ENCODE measurements at regions not wholly inside any gene's neighbourhood (a gene's known extent, or its start where the extent isn't known, plus 50 kb on each side); places are given as distances from the start of the nearest gene placed in this dataset.
A peak's percentile ranks its signal among the peaks of the same experiment; 100 is the strongest.

DNA sequence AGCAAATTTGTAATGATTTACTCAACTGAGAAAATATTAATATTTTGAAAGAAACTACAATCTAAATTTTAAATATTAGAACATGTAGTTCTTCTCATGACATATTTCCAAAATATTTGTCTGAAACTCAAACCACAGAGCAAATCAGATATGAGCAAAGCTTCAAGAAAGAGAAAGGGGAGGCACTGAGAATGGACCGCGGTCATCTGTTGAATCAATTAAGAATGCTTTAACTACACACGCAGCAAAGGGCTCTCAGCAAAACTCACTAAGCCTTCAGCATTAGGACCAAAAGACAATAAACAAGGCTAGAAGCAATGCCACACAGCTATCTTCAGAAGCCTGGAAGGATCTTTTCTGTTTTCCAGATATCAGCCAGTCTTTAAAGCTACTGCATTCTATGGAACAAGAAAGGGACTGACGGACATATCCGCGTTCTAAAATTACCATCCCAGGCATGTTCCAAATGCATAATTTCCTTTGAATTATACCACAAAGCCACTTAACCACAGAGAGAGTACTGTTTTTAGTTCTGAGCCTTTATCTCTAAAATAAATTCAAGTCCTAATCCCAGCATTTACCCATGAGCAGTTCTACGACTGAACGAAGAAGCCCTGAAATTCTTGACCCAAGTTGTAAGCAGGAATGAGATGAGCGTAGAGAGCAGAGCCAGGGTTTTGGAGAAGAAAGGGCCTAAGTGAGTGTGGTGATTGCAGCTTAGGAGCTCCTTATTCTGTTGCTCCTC is 513.5 kb downstream of the AGTPBP1 start:
- DNase-seq (ENCODE audit: low read depth) = no peak
- no peak overlapping the region for H3K4me3 ChIP-seq (ENCODE audit: low read depth, low read length)
- TF ChIP-seq, protein P1, sequence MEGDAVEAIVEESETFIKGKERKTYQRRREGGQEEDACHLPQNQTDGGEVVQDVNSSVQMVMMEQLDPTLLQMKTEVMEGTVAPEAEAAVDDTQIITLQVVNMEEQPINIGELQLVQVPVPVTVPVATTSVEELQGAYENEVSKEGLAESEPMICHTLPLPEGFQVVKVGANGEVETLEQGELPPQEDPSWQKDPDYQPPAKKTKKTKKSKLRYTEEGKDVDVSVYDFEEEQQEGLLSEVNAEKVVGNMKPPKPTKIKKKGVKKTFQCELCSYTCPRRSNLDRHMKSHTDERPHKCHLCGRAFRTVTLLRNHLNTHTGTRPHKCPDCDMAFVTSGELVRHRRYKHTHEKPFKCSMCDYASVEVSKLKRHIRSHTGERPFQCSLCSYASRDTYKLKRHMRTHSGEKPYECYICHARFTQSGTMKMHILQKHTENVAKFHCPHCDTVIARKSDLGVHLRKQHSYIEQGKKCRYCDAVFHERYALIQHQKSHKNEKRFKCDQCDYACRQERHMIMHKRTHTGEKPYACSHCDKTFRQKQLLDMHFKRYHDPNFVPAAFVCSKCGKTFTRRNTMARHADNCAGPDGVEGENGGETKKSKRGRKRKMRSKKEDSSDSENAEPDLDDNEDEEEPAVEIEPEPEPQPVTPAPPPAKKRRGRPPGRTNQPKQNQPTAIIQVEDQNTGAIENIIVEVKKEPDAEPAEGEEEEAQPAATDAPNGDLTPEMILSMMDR (conservative IDR thresholded peaks at IDR 0.05; ENCODE audit: low read depth, low read length) = no peak

DNA sequence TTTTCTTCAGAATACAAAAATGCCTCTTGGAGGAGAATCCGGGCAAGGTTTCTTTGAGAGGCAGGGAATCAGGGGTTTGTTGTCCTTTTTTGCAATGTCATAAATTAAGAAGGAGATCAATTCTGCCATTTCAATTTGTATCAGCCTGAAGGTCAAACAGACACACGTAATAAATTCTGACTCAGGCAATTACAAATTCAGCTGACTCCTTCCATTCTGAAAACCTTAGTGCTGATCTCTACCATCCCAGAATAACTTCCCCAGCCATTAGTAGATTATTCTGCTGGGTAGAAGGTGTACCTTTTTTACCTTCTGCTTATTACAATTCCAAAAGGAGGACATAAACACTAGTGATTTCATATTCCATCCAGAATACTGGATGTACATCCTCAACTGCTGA is 516.6 kb downstream of the AGTPBP1 start:
- TF ChIP-seq, protein P1 (conservative IDR thresholded peaks at IDR 0.05; ENCODE audit: low read depth, low read length) = no peak
- no peak for DNase-seq (ENCODE audit: low read depth)
- no peak overlapping the region for H3K4me3 ChIP-seq (ENCODE audit: low read depth, low read length)

DNA sequence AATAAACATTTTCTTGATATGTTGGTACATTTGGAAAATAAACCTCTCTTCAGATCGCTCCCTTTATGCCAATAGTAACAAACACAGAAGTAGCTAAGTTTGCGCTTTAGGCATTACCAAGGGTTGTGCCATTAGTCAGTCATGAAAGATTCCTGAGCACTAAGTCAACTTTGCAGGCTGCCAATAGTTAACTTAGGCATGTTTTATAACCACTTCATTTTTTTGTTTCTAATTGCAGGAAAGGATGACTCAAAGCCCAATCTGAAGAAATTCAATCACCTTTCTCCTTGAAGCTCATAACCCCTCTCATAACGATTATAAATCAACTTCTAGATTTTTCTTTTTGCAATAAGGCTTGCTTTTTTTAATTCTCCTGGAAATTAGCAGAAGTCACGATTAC is 517.0 kb downstream of the AGTPBP1 start:
- H3K4me3 ChIP-seq (ENCODE audit: low read depth, low read length) = no peak overlapping the region
- peak; percentile 3 for DNase-seq (ENCODE audit: low read depth)
- TF ChIP-seq, protein P1 (conservative IDR thresholded peaks at IDR 0.05; ENCODE audit: low read depth, low read length) = no peak

DNA sequence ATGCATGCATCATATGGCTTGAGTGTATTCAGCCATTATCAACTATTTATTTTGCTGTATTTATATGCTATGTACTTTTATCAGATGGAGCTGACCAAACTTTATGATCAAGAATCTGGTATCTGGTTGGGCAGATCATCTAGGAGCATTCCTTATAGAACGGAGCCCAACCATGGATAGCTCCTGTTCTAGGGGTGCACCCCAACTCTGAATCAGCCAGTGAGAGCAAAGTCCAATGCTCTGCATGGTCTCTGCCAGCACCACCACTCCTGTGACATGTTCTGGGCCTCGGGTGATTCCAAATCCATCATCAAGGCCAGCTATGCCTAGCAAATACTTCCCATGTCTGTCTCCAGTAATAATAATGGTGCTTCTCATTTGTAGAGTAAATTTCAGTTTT is 517.5 kb downstream of the AGTPBP1 start:
- no peak overlapping the region for H3K4me3 ChIP-seq (ENCODE audit: low read depth, low read length)
- TF ChIP-seq, protein P1 (conservative IDR thresholded peaks at IDR 0.05; ENCODE audit: low read depth, low read length) = no peak

DNA sequence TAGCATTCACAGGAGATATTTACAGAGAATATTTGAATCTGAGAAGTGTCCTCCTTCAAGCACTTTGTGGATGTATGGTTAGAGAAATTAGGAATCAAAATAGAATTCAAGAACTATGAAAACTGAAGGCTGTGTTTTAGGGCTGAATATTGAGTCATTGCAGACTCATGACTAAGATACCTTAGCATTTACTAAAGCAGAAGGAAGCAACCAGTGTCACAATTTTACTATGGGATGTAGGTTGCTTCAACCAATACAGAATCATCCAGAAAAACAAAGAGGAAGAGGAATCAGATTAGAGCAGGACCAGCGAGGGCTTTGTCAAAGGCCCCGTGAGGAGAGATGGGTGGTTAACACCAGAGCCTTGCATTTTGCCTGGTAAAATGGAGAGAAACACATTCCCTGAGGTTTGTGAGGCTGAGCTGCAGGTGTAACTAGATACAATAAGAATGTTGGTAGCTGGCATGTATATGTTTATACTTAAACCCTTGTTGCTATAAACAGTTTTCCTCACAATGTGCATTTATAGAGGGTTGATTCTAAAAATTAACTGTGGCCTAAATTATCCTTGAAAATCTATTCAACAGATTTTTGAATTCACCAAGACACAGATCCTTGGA is 518.1 kb downstream of the AGTPBP1 start:
- TF ChIP-seq, protein P1 (conservative IDR thresholded peaks at IDR 0.05; ENCODE audit: low read depth, low read length) = no peak
- H3K4me3 ChIP-seq (ENCODE audit: low read depth, low read length) = no peak overlapping the region
- no peak for DNase-seq (ENCODE audit: low read depth)

More for the DNA sequence above, 517.5 kb downstream of the AGTPBP1 start:
- no peak for DNase-seq (ENCODE audit: low read depth)

DNA sequence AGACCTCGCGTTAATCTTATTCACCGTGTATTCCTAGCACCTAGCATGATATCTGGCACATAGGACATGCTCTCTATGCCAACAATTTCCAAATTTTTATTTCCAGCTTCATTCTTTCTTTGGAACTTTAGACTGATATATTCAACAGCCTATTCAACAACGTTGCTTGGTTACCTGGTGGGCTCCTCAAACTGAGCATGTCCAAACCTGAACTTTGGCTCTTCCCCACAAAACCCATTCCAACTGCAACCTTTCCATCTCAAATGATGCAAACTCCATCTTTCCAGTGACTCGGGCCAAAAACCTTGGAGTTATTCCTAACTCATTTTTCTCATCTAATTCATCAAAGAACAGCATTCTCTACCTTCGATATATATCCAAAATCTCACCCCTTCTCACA is 525.2 kb downstream of the AGTPBP1 start:
- DNase-seq (ENCODE audit: low read depth) = no peak
- TF ChIP-seq, protein P1 (conservative IDR thresholded peaks at IDR 0.05; ENCODE audit: low read depth, low read length) = no peak
- no peak overlapping the region for H3K4me3 ChIP-seq (ENCODE audit: low read depth, low read length)

DNA sequence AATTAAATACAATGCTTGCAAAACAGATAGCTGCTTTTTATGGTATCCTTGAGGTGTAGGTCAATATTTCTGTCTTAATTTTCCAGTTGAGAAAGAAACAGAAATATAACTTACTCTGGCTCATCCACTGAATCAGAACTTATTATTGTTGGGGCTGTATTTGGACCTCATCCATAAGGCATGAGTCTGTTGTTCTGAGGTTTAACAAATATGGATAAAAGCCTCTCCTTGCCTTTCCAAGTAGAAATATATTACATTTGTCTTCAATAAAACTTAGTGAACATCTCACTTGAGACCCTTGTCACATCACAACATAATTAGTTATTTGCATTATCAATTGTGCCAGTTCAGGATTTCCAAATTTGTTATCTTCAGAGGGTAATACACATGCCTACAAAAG is 525.8 kb downstream of the AGTPBP1 start:
- TF ChIP-seq, protein P1 (conservative IDR thresholded peaks at IDR 0.05; ENCODE audit: low read depth, low read length) = no peak
- no peak for DNase-seq (ENCODE audit: low read depth)
- no peak overlapping the region for H3K4me3 ChIP-seq (ENCODE audit: low read depth, low read length)

Data from choroid plexus epithelial cell (primary cell).